ENCODE measurements at regions not wholly inside any gene's neighbourhood (a gene's known extent, or its start where the extent isn't known, plus 50 kb on each side); places are given as distances from the start of the nearest gene placed in this dataset.
"Not testable (repeated sequence)": the region's sequence is repeated elsewhere in the genome, so short reads cannot be mapped to it uniquely, and the experiment has no call there.

- not testable (repeated sequence) for DNase-seq
These were observed 951.2 kb downstream of the TMEM121 start for GRCh38 chr14:106477600-106477999.

- DNase-seq: not testable (repeated sequence)
These were observed 953.9 kb downstream of the TMEM121 start for GRCh38 chr14:106480287-106480686.

GRCh38 chr14:106482213-106482612 is 955.8 kb downstream of the TMEM121 start:
- not testable (repeated sequence) for DNase-seq

- DNase-seq: no peak
These were observed 961.2 kb downstream of the TMEM121 start for GRCh38 chr14:106487600-106487999.

GRCh38 chr14:106488291-106488690 is 961.9 kb downstream of the TMEM121 start:
- DNase-seq: no peak

GRCh38 chr14:106489112-106489881 is 962.9 kb downstream of the TMEM121 start:
- no peak for DNase-seq

- no peak for DNase-seq
These were observed 964.1 kb downstream of the TMEM121 start for GRCh38 chr14:106490442-106490841.

- no peak for DNase-seq
These were observed 965.5 kb downstream of the TMEM121 start for GRCh38 chr14:106491851-106492250.

- DNase-seq: no peak
These were observed 967.8 kb downstream of the TMEM121 start for GRCh38 chr14:106493962-106494823.

- DNase-seq: no peak
These were observed 974.2 kb downstream of the TMEM121 start for GRCh38 chr14:106500571-106500970.

GRCh38 chr14:106501898-106502297 is 975.5 kb downstream of the TMEM121 start:
- no peak for DNase-seq

GRCh38 chr14:106505366-106505765 is 979.0 kb downstream of the TMEM121 start:
- no peak for DNase-seq

GRCh38 chr14:106506881-106507305 is 980.5 kb downstream of the TMEM121 start:
- DNase-seq: peak; percentile 39

- DNase-seq: no peak
These were observed 981.0 kb downstream of the TMEM121 start for GRCh38 chr14:106507354-106507753.

GRCh38 chr14:106508216-106508615 is 981.8 kb downstream of the TMEM121 start:
- DNase-seq: no peak

GRCh38 chr14:106509176-106509575 is 982.8 kb downstream of the TMEM121 start:
- DNase-seq: no peak

- no peak for DNase-seq
These were observed 983.4 kb downstream of the TMEM121 start for GRCh38 chr14:106509807-106510206.

GRCh38 chr14:106511006-106511799 is 984.8 kb downstream of the TMEM121 start:
- DNase-seq: peak; percentile 44

- DNase-seq: no peak
These were observed 985.4 kb downstream of the TMEM121 start for GRCh38 chr14:106511800-106512198.

GRCh38 chr14:106513302-106513701 is 986.9 kb downstream of the TMEM121 start:
- DNase-seq: no peak

GRCh38 chr14:106518054-106518943 is 991.9 kb downstream of the TMEM121 start:
- DNase-seq: peak; percentile 84

GRCh38 chr14:106522118-106522517 is 995.7 kb downstream of the TMEM121 start:
- not testable (repeated sequence) for DNase-seq

Measured in activated CD8-positive, alpha-beta memory T cell treated with anti-CD3 and anti-CD28 coated beads, Interleukin-2, amount 50 U/mL, for 4 hours (primary cell).